ENCODE measurements at regions not wholly inside any gene's neighbourhood (a gene's known extent, or its start where the extent isn't known, plus 50 kb on each side); places are given as distances from the start of the nearest gene placed in this dataset.

GRCh38 chr16:85249418-85250146 lies 137.3 kb upstream of the CIBAR2 start:
- Histone ChIP-seq H3K4me1 (ENCODE audit: low read depth) (peaks cover 8% of the 10 kb centered on the region), H3K27ac (no peak overlapping the region), H3K27me3 (no peaks in the 10 kb centered on the region), H3K4me3 (no peak overlapping the region), H3K36me3 (no peaks in the 10 kb centered on the region), H3K9me3 (ENCODE audit: low read depth) (no peaks in the 10 kb centered on the region)
- TF ChIP-seq CTCF (IDR thresholded peaks at IDR 0.05; ENCODE audit: low read depth, low read length) = no peak
- no peak for DNase-seq (ENCODE audit: low read depth in 1 of 2, low spot score in 1 of 2)

- Histone ChIP-seq H3K27ac (no peak overlapping the region), H3K27me3 (no peaks in the 10 kb centered on the region), H3K4me1 (ENCODE audit: low read depth) (peaks cover 8% of the 10 kb centered on the region), H3K36me3 (no peaks in the 10 kb centered on the region), H3K9me3 (ENCODE audit: low read depth) (no peaks in the 10 kb centered on the region), H3K4me3 (no peak overlapping the region)
- TF ChIP-seq CTCF (IDR thresholded peaks at IDR 0.05; ENCODE audit: low read depth, low read length) = no peak
- DNase-seq (ENCODE audit: low read depth in 1 of 2, low spot score in 1 of 2) = no peak
Measured at GRCh38 chr16:85250147-85250463, 137.8 kb upstream of the CIBAR2 start.

- H3K4me1 ChIP-seq (ENCODE audit: low read depth) = peaks cover 8% of the 10 kb centered on the region
- H3K36me3 ChIP-seq = no peaks in the 10 kb centered on the region
- no peaks in the 10 kb centered on the region for H3K27me3 ChIP-seq
- H3K9me3 ChIP-seq (ENCODE audit: low read depth) = no peaks in the 10 kb centered on the region
- H3K4me3 ChIP-seq = no peak overlapping the region
- no peak for TF ChIP-seq CTCF (IDR thresholded peaks at IDR 0.05; ENCODE audit: low read depth, low read length)
- H3K27ac ChIP-seq = no peak overlapping the region
- peak in 1 of 2 donors; percentile 81 for DNase-seq (ENCODE audit: low read depth in 1 of 2, low spot score in 1 of 2)
Measured at GRCh38 chr16:85250609-85251223, 138.4 kb upstream of the CIBAR2 start.

GRCh38 chr16:85251225-85251760 lies 139.0 kb upstream of the CIBAR2 start:
- Histone ChIP-seq H3K9me3 (ENCODE audit: low read depth) (no peaks in the 10 kb centered on the region), H3K36me3 (no peaks in the 10 kb centered on the region), H3K4me3 (no peak overlapping the region), H3K4me1 (ENCODE audit: low read depth) (peaks cover 8% of the 10 kb centered on the region), H3K27me3 (no peaks in the 10 kb centered on the region), H3K27ac (no peak overlapping the region)
- no peak for DNase-seq (ENCODE audit: low read depth in 1 of 2, low spot score in 1 of 2)
- TF ChIP-seq CTCF (IDR thresholded peaks at IDR 0.05; ENCODE audit: low read depth, low read length) = no peak

GRCh38 chr16:85252014-85252413 lies 139.7 kb upstream of the CIBAR2 start:
- H3K27me3 ChIP-seq = no peaks in the 10 kb centered on the region
- peaks cover 2% of the 10 kb centered on the region for H3K4me1 ChIP-seq (ENCODE audit: low read depth)
- TF ChIP-seq CTCF (IDR thresholded peaks at IDR 0.05; ENCODE audit: low read depth, low read length) = no peak
- no peaks in the 10 kb centered on the region for H3K36me3 ChIP-seq
- no peak overlapping the region for H3K27ac ChIP-seq
- no peaks in the 10 kb centered on the region for H3K9me3 ChIP-seq (ENCODE audit: low read depth)
- H3K4me3 ChIP-seq = no peak overlapping the region
- no peak for DNase-seq (ENCODE audit: low read depth in 1 of 2, low spot score in 1 of 2)
